ENCODE measurements at regions not wholly inside any gene's neighbourhood (a gene's known extent, or its start where the extent isn't known, plus 50 kb on each side); places are given as distances from the start of the nearest gene placed in this dataset.

DNA sequence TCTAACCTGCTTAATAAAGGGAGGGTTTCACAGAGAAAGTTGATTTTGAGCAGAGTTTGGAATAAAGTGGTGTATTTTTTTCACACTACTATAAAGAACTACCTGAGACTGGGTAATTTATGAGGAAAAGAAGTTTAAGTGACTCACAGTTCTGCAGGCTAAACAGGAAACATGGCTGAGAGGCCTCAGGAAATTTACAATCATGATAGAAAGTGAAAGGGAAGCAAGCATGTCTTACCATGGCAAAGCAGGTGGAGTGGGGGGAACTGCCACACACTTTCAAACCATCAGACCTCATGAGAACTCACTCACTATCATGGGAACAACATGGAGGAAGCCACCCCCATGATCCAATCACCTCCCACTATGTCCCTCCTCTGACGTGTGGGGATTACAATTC, 546.7 kb downstream of the EPHA4 start:
- H3K4me2 ChIP-seq (ENCODE audit: low read length): no peak overlapping the region
- H3K4me3 Mint-ChIP-seq (ENCODE audit: unreplicated experiment): no peak overlapping the region
- H3K4me3 ChIP-seq (ENCODE audit: insufficient read depth, low read depth, low read length): no peak overlapping the region
- H3K4me1 Mint-ChIP-seq (ENCODE audit: low read depth, unreplicated experiment): peaks cover 2% of the 10 kb centered on the region
- H3K27ac ChIP-seq (ENCODE audit: low read depth, low read length): no peak overlapping the region
- peaks cover 4% of the 10 kb centered on the region for H3K9me3 Mint-ChIP-seq (ENCODE audit: unreplicated experiment)
- H3K27ac Mint-ChIP-seq (ENCODE audit: unreplicated experiment): no peak overlapping the region
- peak overlapping the region; percentile 16 for H2AFZ ChIP-seq (ENCODE audit: low read depth, low read length)
- H3K4me1 ChIP-seq (ENCODE audit: insufficient read depth, low read length): no peaks in the 10 kb centered on the region
- peaks cover 4% of the 10 kb centered on the region for H3K27me3 Mint-ChIP-seq (ENCODE audit: low read depth, unreplicated experiment)
- no peaks in the 10 kb centered on the region for H4K20me1 ChIP-seq (ENCODE audit: insufficient read depth, low read length)
- no peak overlapping the region for H3K9ac ChIP-seq (ENCODE audit: low read length)
- DNase-seq (ENCODE audit: low read depth): no peak
- no peak for TF ChIP-seq EZH2 (IDR thresholded peaks at IDR 0.05; ENCODE audit: insufficient read depth, low read length)
- TF ChIP-seq, protein P1, sequence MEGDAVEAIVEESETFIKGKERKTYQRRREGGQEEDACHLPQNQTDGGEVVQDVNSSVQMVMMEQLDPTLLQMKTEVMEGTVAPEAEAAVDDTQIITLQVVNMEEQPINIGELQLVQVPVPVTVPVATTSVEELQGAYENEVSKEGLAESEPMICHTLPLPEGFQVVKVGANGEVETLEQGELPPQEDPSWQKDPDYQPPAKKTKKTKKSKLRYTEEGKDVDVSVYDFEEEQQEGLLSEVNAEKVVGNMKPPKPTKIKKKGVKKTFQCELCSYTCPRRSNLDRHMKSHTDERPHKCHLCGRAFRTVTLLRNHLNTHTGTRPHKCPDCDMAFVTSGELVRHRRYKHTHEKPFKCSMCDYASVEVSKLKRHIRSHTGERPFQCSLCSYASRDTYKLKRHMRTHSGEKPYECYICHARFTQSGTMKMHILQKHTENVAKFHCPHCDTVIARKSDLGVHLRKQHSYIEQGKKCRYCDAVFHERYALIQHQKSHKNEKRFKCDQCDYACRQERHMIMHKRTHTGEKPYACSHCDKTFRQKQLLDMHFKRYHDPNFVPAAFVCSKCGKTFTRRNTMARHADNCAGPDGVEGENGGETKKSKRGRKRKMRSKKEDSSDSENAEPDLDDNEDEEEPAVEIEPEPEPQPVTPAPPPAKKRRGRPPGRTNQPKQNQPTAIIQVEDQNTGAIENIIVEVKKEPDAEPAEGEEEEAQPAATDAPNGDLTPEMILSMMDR (IDR thresholded peaks at IDR 0.05; ENCODE audit: insufficient read depth, low read depth, low read length): no peak
- FAIRE-seq: no peak
- no peaks in the 10 kb centered on the region for H3K9me3 ChIP-seq (ENCODE audit: insufficient read depth, low read depth, low read length)
- H3K36me3 Mint-ChIP-seq (ENCODE audit: low read depth, unreplicated experiment): no peaks in the 10 kb centered on the region
- H3K27me3 ChIP-seq (ENCODE audit: insufficient read depth, low read length): no peaks in the 10 kb centered on the region
- H3K36me3 ChIP-seq (ENCODE audit: insufficient read depth, low read length): no peaks in the 10 kb centered on the region
- no peaks in the 10 kb centered on the region for H3K79me2 ChIP-seq (ENCODE audit: insufficient read depth, low read length)

DNA sequence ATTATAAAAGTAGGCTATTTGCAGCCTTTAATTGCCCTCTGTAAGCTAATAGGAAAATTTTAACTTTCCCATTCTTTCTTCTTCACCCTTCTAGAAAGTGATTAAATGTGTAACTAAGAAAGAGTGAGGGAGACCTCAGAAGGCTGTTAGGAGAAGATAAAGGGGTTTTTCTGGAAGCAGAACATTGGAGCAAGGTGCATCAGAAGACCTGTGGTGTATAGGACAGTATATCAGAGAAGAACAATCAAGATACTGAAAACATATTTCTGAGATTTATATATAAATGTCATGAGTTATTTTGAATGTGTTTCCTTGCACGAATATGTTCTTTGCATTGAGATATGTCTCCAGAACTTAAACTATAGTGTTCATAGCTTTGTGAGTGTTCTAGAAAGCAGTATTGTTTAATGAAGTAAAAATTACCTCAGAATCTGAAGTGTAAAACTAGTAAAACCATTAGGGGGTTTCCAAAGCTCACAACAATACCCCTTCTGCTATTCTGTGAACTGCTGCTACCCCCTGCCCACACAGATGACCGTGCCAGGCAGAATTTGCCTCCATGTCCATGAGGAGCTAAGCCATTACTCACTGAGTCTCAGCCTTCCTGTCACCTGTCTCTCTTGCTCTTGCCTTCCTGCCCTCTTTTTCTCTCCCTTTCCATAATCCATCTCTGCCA, 537.9 kb downstream of the EPHA4 start:
- Mint-ChIP-seq H3K36me3 (ENCODE audit: low read depth, unreplicated experiment) (no peaks in the 10 kb centered on the region), H3K27me3 (ENCODE audit: low read depth, unreplicated experiment) (no peaks in the 10 kb centered on the region), H3K4me3 (ENCODE audit: unreplicated experiment) (no peak overlapping the region), H3K27ac (ENCODE audit: unreplicated experiment) (no peak overlapping the region), H3K9me3 (ENCODE audit: unreplicated experiment) (no peaks in the 10 kb centered on the region), H3K4me1 (ENCODE audit: low read depth, unreplicated experiment) (no peaks in the 10 kb centered on the region)
- Histone ChIP-seq H3K4me1 (ENCODE audit: insufficient read depth, low read length) (no peaks in the 10 kb centered on the region), H3K27me3 (ENCODE audit: insufficient read depth, low read length) (no peaks in the 10 kb centered on the region), H3K9me3 (ENCODE audit: insufficient read depth, low read depth, low read length) (no peaks in the 10 kb centered on the region), H3K4me2 (ENCODE audit: low read length) (no peak overlapping the region), H4K20me1 (ENCODE audit: insufficient read depth, low read length) (no peaks in the 10 kb centered on the region), H3K9ac (ENCODE audit: low read length) (no peak overlapping the region), H3K4me3 (ENCODE audit: insufficient read depth, low read depth, low read length) (no peak overlapping the region), H3K36me3 (ENCODE audit: insufficient read depth, low read length) (no peaks in the 10 kb centered on the region), H3K79me2 (ENCODE audit: insufficient read depth, low read length) (no peaks in the 10 kb centered on the region), H2AFZ (ENCODE audit: low read depth, low read length) (no peak overlapping the region), H3K27ac (ENCODE audit: low read depth, low read length) (no peak overlapping the region)
- no peak for TF ChIP-seq EZH2 (IDR thresholded peaks at IDR 0.05; ENCODE audit: insufficient read depth, low read length)
- TF ChIP-seq, protein P1 (IDR thresholded peaks at IDR 0.05; ENCODE audit: insufficient read depth, low read depth, low read length): no peak
- no peak for FAIRE-seq
- DNase-seq (ENCODE audit: low read depth): no peak

DNA sequence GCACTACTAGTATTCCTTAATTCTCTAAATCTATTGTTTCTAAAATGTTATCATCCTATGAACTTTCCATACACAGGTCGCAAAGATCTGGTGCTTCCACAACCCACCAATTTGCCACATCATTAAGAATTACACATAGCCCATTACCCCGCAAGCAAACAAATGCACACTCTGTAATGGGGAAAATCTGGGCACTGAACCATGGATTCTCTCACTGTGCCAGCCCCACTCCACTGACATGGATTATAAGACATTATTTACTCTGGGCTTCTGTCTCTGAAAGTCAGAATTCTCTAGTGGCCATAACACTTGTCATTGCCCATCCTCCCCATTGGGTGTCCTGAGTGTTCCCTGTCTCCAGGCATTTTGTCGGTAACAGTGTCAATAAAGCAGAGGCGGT, 537.1 kb downstream of the EPHA4 start:
- Mint-ChIP-seq H3K4me3 (ENCODE audit: unreplicated experiment) (no peak overlapping the region), H3K27ac (ENCODE audit: unreplicated experiment) (no peak overlapping the region), H3K4me1 (ENCODE audit: low read depth, unreplicated experiment) (peaks cover 2% of the 10 kb centered on the region), H3K27me3 (ENCODE audit: low read depth, unreplicated experiment) (no peaks in the 10 kb centered on the region), H3K9me3 (ENCODE audit: unreplicated experiment) (no peaks in the 10 kb centered on the region), H3K36me3 (ENCODE audit: low read depth, unreplicated experiment) (no peaks in the 10 kb centered on the region)
- Histone ChIP-seq H3K36me3 (ENCODE audit: insufficient read depth, low read length) (no peaks in the 10 kb centered on the region), H3K4me1 (ENCODE audit: insufficient read depth, low read length) (no peaks in the 10 kb centered on the region), H4K20me1 (ENCODE audit: insufficient read depth, low read length) (no peaks in the 10 kb centered on the region), H3K79me2 (ENCODE audit: insufficient read depth, low read length) (no peaks in the 10 kb centered on the region), H3K9me3 (ENCODE audit: insufficient read depth, low read depth, low read length) (no peaks in the 10 kb centered on the region), H3K27me3 (ENCODE audit: insufficient read depth, low read length) (no peaks in the 10 kb centered on the region), H2AFZ (ENCODE audit: low read depth, low read length) (no peak overlapping the region), H3K27ac (ENCODE audit: low read depth, low read length) (no peak overlapping the region), H3K9ac (ENCODE audit: low read length) (no peak overlapping the region), H3K4me2 (ENCODE audit: low read length) (no peak overlapping the region), H3K4me3 (ENCODE audit: insufficient read depth, low read depth, low read length) (no peak overlapping the region)
- no peak for FAIRE-seq
- no peak for TF ChIP-seq EZH2 (IDR thresholded peaks at IDR 0.05; ENCODE audit: insufficient read depth, low read length)
- TF ChIP-seq, protein P1 (IDR thresholded peaks at IDR 0.05; ENCODE audit: insufficient read depth, low read depth, low read length): no peak
- no peak for DNase-seq (ENCODE audit: low read depth)
